Sigmoid colon (tissue), 6 donors: ENCODE measurements at regions not wholly inside any gene's neighbourhood (a gene's known extent, or its start where the extent isn't known, plus 50 kb on each side); places are given as distances from the start of the nearest gene placed in this dataset.

Source experiments
- DNase-seq: peaks from one replicate; pipeline ENCODE4 v3.0.0-alpha.2; 2019
- H3K27ac ChIP-seq, 4 donors: fragments of 200-600 bp; sonication (generic); one replicate each; pipeline ENCODE4 v1.5.1; 2016 to 2019; ENCODE audit warnings: mild to moderate bottlenecking in 1 of 4
- H3K27me3 ChIP-seq, 3 donors: fragments of 200-600 bp; sonication (generic); one replicate each; pipeline ENCODE4 v1.5.1; 2019; ENCODE audit warnings: mild to moderate bottlenecking in 1 of 3
- H3K36me3 ChIP-seq, 4 donors: fragments of 200-600 bp; sonication (generic); one replicate each; pipeline ENCODE4 v1.5.1; 2016 to 2019
- H3K4me1 ChIP-seq, 4 donors: fragments of 200-600 bp; sonication (generic); one replicate each; pipeline ENCODE4 v1.5.1; 2017 to 2019
- H3K4me3 ChIP-seq, 4 donors: fragments of 200-600 bp; sonication (generic); one replicate each; pipeline ENCODE4 v1.5.1; 2017 to 2019; ENCODE audit warnings: mild to moderate bottlenecking in 2 of 4, moderate library complexity in 1 of 4
- H3K9me3 ChIP-seq, 4 donors: fragments of 200-600 bp in 3 of 4; sonication (generic) in 3 of 4; one replicate each; pipeline versions ENCODE4 v1.5.1 to v1.6.1; 2013 to 2019
- EP300 ChIP-seq, 4 donors: sonication (generic); formaldehyde crosslinking; IDR thresholded peaks; one replicate each; pipeline ENCODE4 v1.6.1; 2017; ENCODE audit warnings: antibody characterized with exemption in 4 of 4
- POLR2A ChIP-seq, 2 donors: fragments of 450-650 bp; IDR thresholded peaks; one replicate each; pipeline ENCODE4 v1.6.1; 2016; ENCODE audit warnings: antibody characterized with exemption in 2 of 2, mild to moderate bottlenecking in 2 of 2, moderate library complexity in 2 of 2
- POLR2AphosphoS5 ChIP-seq, 4 donors: sonication (generic); formaldehyde crosslinking; IDR thresholded peaks; one replicate each; pipeline ENCODE4 v1.6.1; 2017; ENCODE audit warnings: antibody characterized with exemption in 4 of 4
- WGBS, 2 donors: extraction: QIAGEN DNeasy Blood & Tissue Kit; methylation state at CpG; one replicate each; pipeline ENCODE4 v1.1.7; 2013; 5-methylcytosine and 5-hydroxymethylcytosine counted together
- intact Hi-C: fragments of 100-400 bp; cut with DNase I; formaldehyde crosslinking; loops from one replicate; pipeline ENCODE4 v1.15.1; 2023
- TF ChIP-seq, protein P1 (sequence below), 4 experiments: fragments of 450-650 bp in 3 of 4; fragments of 200-600 bp in 1 of 4; IDR thresholded peaks; one replicate each; pipeline ENCODE4 v1.5.1; 2016 to 2019; ENCODE audit warnings: antibody characterized with exemption in 4 of 4, mild to moderate bottlenecking in 3 of 4, moderate library complexity in 2 of 4
- donor health status: healthy with polysubstance abuse.
- donor health status: healthy.

DNA sequence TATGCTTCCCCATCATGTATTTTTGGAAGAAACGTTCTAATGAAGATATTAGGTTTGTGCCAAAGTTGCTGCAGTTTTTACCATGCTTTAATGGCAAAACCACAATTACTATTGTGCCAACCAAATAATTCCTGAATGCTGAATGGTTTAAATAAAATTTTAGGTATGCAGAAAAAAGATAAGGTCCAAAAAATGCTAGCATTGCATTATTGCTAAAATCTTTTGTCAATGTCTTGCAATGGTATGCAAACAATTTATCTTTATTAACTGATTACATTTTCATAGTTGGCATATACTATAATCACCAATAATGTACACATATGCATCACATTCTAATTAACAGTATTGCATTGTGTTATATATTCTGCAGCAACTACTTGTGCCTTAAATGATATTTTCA lies 1657.4 kb upstream of the IGFBP7 start:
- 27 to 51% methylated on average over 1 of the region's 1 CpG for WGBS, 2 donors
- intact Hi-C loops: no loop called here
- TF ChIP-seq EP300 (IDR thresholded peaks at IDR 0.05) (no peak), POLR2A (IDR thresholded peaks at IDR 0.05) (no peak), POLR2AphosphoS5 (IDR thresholded peaks at IDR 0.05) (no peak)
- TF ChIP-seq, protein P1, sequence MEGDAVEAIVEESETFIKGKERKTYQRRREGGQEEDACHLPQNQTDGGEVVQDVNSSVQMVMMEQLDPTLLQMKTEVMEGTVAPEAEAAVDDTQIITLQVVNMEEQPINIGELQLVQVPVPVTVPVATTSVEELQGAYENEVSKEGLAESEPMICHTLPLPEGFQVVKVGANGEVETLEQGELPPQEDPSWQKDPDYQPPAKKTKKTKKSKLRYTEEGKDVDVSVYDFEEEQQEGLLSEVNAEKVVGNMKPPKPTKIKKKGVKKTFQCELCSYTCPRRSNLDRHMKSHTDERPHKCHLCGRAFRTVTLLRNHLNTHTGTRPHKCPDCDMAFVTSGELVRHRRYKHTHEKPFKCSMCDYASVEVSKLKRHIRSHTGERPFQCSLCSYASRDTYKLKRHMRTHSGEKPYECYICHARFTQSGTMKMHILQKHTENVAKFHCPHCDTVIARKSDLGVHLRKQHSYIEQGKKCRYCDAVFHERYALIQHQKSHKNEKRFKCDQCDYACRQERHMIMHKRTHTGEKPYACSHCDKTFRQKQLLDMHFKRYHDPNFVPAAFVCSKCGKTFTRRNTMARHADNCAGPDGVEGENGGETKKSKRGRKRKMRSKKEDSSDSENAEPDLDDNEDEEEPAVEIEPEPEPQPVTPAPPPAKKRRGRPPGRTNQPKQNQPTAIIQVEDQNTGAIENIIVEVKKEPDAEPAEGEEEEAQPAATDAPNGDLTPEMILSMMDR (IDR thresholded peaks at IDR 0.05): no peak

DNA sequence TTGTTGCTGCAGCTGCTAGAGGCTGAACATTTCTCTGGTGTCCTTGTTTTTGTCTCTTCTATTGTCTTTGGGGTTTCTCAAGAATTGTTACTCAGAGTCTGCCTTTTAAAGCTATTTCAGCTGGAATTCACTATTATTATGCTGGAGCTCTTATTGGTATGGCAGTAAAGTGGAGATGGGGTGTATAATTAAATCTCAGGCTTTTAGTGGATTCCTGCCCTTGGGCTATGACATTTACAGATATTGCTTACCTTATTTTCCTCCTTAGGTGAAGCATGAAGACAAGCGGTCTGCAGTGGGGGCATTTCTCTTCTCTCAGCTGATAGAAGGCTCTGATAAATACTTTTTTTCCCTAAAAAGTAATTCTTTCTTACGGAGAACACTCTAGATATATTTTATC lies 1656.6 kb upstream of the IGFBP7 start:
- Histone ChIP-seq H3K4me1 (no peaks in the 10 kb centered on the region), H3K36me3 (no peaks in the 10 kb centered on the region), H3K4me3 (no peak overlapping the region), H3K27ac (no peak overlapping the region), H3K27me3 (no peaks in the 10 kb centered on the region), H3K9me3 (no peaks in the 10 kb centered on the region)
- no peak for DNase-seq
- WGBS, 2 donors: 78 to 83% methylated on average over 2 of the region's 2 CpGs
- intact Hi-C loops: no loop called here
- TF ChIP-seq EP300 (IDR thresholded peaks at IDR 0.05) (no peak), POLR2AphosphoS5 (IDR thresholded peaks at IDR 0.05) (no peak)
- TF ChIP-seq, protein P1 (IDR thresholded peaks at IDR 0.05): no peak

More for the DNA sequence above, 1657.4 kb upstream of the IGFBP7 start:
- Histone ChIP-seq H3K27me3 (no peaks in the 10 kb centered on the region), H3K36me3 (no peaks in the 10 kb centered on the region), H3K9me3 (no peaks in the 10 kb centered on the region), H3K4me3 (no peak overlapping the region), H3K27ac (no peak overlapping the region), H3K4me1 (no peaks in the 10 kb centered on the region)
- no peak for DNase-seq

DNA sequence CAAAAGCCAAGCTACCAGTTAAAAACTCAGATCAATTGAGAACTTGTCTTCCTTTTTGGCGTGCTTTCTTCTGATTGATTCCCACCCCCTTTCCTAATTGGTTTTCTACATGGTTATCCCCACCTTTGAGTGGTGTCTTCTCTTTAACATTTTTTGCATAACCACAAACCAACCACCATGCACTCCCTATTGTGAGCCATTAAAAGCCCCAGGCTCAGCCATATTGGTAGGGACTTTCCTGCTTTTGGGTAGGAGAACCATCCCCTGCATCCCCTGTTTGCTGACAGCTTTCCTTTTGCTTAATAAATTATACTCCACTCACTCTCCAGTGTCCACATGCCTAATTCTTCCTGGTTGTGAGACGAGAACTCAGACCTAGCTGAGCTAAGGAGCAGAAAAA lies 1651.4 kb upstream of the IGFBP7 start:
- Histone ChIP-seq H3K4me3 (no peak overlapping the region), H3K4me1 (no peaks in the 10 kb centered on the region), H3K36me3 (no peaks in the 10 kb centered on the region), H3K27me3 (no peaks in the 10 kb centered on the region), H3K9me3 (no peaks in the 10 kb centered on the region), H3K27ac (no peak overlapping the region)
- DNase-seq: no peak
- 86 to 90% methylated on average over 2 of the region's 2 CpGs for WGBS, 2 donors
- intact Hi-C loops: no loop called here
- TF ChIP-seq, protein P1 (IDR thresholded peaks at IDR 0.05): no peak
- TF ChIP-seq EP300 (IDR thresholded peaks at IDR 0.05) (no peak), POLR2AphosphoS5 (IDR thresholded peaks at IDR 0.05) (no peak), POLR2A (IDR thresholded peaks at IDR 0.05) (no peak)

DNA sequence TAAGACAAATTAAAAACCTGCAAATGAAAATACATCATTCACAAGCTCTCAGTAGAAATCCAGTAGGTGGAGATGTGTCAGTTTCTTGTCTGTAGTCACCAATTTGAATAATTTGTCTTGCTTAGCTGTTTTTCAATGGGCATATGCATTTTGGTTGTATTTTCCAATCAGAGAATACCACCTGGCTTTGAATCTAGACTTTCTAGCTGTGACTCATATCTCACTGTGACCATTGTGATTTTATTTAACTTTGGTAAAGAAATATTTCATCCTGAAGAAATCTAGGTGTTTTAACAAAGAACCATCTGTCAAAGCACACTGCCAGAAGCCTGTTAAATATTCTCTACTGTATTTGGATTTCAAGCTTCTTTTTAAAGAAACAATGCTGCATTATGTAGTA lies 1650.6 kb upstream of the IGFBP7 start:
- no peaks in the 10 kb centered on the region for H3K27me3 ChIP-seq
- no peak for DNase-seq
- H3K4me1 ChIP-seq: no peaks in the 10 kb centered on the region
- no peaks in the 10 kb centered on the region for H3K36me3 ChIP-seq
- no peaks in the 10 kb centered on the region for H3K9me3 ChIP-seq
- no peak overlapping the region for H3K27ac ChIP-seq
- intact Hi-C loops: no loop called here
- no peak overlapping the region for H3K4me3 ChIP-seq
- TF ChIP-seq POLR2A (IDR thresholded peaks at IDR 0.05): no peak
- no peak for TF ChIP-seq POLR2AphosphoS5 (IDR thresholded peaks at IDR 0.05)
- TF ChIP-seq, protein P1 (IDR thresholded peaks at IDR 0.05): no peak
- TF ChIP-seq EP300 (IDR thresholded peaks at IDR 0.05): no peak

DNA sequence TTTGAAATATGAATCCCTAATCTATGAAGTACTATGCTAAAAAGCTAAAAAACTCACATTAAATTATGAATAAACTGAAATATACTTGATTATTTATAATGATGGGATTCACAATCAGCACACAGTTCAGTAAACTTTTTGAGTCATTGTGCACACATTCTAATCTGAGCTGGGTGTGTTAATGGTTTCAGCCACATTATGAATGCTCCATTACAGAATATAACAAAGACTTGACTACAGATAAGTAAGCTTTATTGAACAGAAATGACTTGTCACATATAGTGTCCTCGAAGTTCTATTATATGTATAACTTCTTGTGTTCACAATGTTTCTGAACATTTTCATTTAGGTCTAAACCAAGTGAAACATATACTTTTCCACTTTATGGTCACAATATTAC lies 1649.9 kb upstream of the IGFBP7 start:
- Histone ChIP-seq H3K4me1 (no peaks in the 10 kb centered on the region), H3K27me3 (no peaks in the 10 kb centered on the region), H3K9me3 (no peaks in the 10 kb centered on the region), H3K27ac (no peak overlapping the region), H3K36me3 (no peaks in the 10 kb centered on the region), H3K4me3 (no peak overlapping the region)
- DNase-seq: no peak
- intact Hi-C loops: no loop called here
- TF ChIP-seq, protein P1 (IDR thresholded peaks at IDR 0.05): no peak
- TF ChIP-seq POLR2AphosphoS5 (IDR thresholded peaks at IDR 0.05) (no peak), POLR2A (IDR thresholded peaks at IDR 0.05) (no peak), EP300 (IDR thresholded peaks at IDR 0.05) (no peak)
- 20 to 58% methylated on average over 1 of the region's 1 CpG for WGBS, 2 donors
